Fibroblast of villous mesenchyme (primary cell): ENCODE measurements at regions not wholly inside any gene's neighbourhood (a gene's known extent, or its start where the extent isn't known, plus 50 kb on each side); places are given as distances from the start of the nearest gene placed in this dataset.

Experiments used
- DNase-seq: peaks from one replicate; pipeline ENCODE4 v3.0.0-alpha.2; 2010; ENCODE audit warnings: low read depth
- H3K4me3 ChIP-seq: 2 replicates; pipeline ENCODE4 v1.5.1; 2011; ENCODE audit warnings: low read depth, mild to moderate bottlenecking, low read length
- CTCF ChIP-seq: IDR thresholded peaks from 2 replicates; pipeline ENCODE4 v1.5.1; 2012; ENCODE audit warnings: low read depth, mild to moderate bottlenecking, low read length; ENCODE audit not compliant: insufficient read depth

- peak; percentile 62 for DNase-seq
- TF ChIP-seq CTCF: no peak
- H3K4me3 ChIP-seq: no peak overlapping the region
Measured at GRCh38 chr12:110794623-110795280, 52.0 kb upstream of the CCDC63 start.

- DNase-seq: no peak
- TF ChIP-seq CTCF: no peak
- no peak overlapping the region for H3K4me3 ChIP-seq
Measured at GRCh38 chr12:110796952-110797351, 49.8 kb upstream of the CCDC63 start.
